HG03045 (cell line): ENCODE measurements at regions not wholly inside any gene's neighbourhood (a gene's known extent, or its start where the extent isn't known, plus 50 kb on each side); places are given as distances from the start of the nearest gene placed in this dataset.

ENCODE experiments used
- ATAC-seq: cut with Tn5 transposase; IDR thresholded peaks from one replicate; pipeline ENCODE4 v1.9.1; 2021; ENCODE audit warnings: mild to moderate bottlenecking, moderate library complexity; ENCODE audit not compliant: unreplicated experiment

GRCh38 chr6:166052837-166053236 is 114.8 kb downstream of the TBXT start:
- ATAC-seq, result no peak

GRCh38 chr6:166050559-166050958 is 117.1 kb downstream of the TBXT start:
- ATAC-seq, result no peak

- no peak for ATAC-seq
These were observed 120.7 kb downstream of the TBXT start for GRCh38 chr6:166046982-166047381.

- no peak for ATAC-seq
These were observed 121.4 kb downstream of the TBXT start for GRCh38 chr6:166046226-166046625.

- no peak for ATAC-seq
These were observed 121.8 kb downstream of the TBXT start for GRCh38 chr6:166045860-166046200.

- no peak for ATAC-seq
These were observed 122.3 kb downstream of the TBXT start for GRCh38 chr6:166045173-166045859.

GRCh38 chr6:166041277-166041676 is 126.4 kb downstream of the TBXT start:
- ATAC-seq, result no peak

- ATAC-seq, result no peak
These were observed 127.4 kb downstream of the TBXT start for GRCh38 chr6:166040292-166040691.

- no peak for ATAC-seq
These were observed 131.1 kb downstream of the TBXT start for GRCh38 chr6:166036316-166037095.

- no peak for ATAC-seq
These were observed 135.1 kb downstream of the TBXT start for GRCh38 chr6:166032366-166033200.

GRCh38 chr6:166031275-166031674 is 136.4 kb downstream of the TBXT start:
- no peak for ATAC-seq

GRCh38 chr6:166029506-166029905 is 138.1 kb downstream of the TBXT start:
- ATAC-seq, result no peak

- no peak for ATAC-seq
These were observed 139.9 kb downstream of the TBXT start for GRCh38 chr6:166027761-166028160.

- ATAC-seq, result no peak
These were observed 141.0 kb downstream of the TBXT start for GRCh38 chr6:166026586-166027126.

GRCh38 chr6:166025149-166025898 is 142.3 kb downstream of the TBXT start:
- no peak for ATAC-seq

- ATAC-seq, result no peak
These were observed 143.4 kb downstream of the TBXT start for GRCh38 chr6:166024252-166024651.

- ATAC-seq, result no peak
These were observed 144.2 kb downstream of the TBXT start for GRCh38 chr6:166023273-166023989.

GRCh38 chr6:166021429-166021828 is 146.2 kb downstream of the TBXT start:
- ATAC-seq, result no peak

- ATAC-seq, result no peak
These were observed 148.4 kb downstream of the TBXT start for GRCh38 chr6:166019214-166019613.

GRCh38 chr6:166017032-166017635 is 150.5 kb downstream of the TBXT start:
- ATAC-seq, result no peak
